ENCODE measurements at regions not wholly inside any gene's neighbourhood (a gene's known extent, or its start where the extent isn't known, plus 50 kb on each side); places are given as distances from the start of the nearest gene placed in this dataset.
"Not testable (repeated sequence)": the region's sequence is repeated elsewhere in the genome, so short reads cannot be mapped to it uniquely, and the experiment has no call there.

- Histone ChIP-seq H3K4me1 (ENCODE audit: control insufficient read depth, insufficient read depth, low read length, poor library complexity, severe bottlenecking) (no peaks in the 10 kb centered on the region), H3K9me3 (ENCODE audit: control insufficient read depth, low read length) (no peaks in the 10 kb centered on the region), H3K36me3 (ENCODE audit: control insufficient read depth, insufficient read depth, low read length) (no peaks in the 10 kb centered on the region), H3K4me3 (ENCODE audit: extremely low read depth, insufficient read depth, low read length, poor library complexity, severe bottlenecking) (no peak overlapping the region), H3K27ac (ENCODE audit: low read depth, low read length, severe bottlenecking) (no peak overlapping the region)
Measured at GRCh38 chr3:147244397-147244796, 161.9 kb downstream of the ZIC4 start.

- Histone ChIP-seq H3K4me1 (ENCODE audit: control insufficient read depth, insufficient read depth, low read length, poor library complexity, severe bottlenecking) (no peaks in the 10 kb centered on the region), H3K4me3 (ENCODE audit: extremely low read depth, insufficient read depth, low read length, poor library complexity, severe bottlenecking) (no peak overlapping the region), H3K36me3 (ENCODE audit: control insufficient read depth, insufficient read depth, low read length) (no peaks in the 10 kb centered on the region), H3K9me3 (ENCODE audit: control insufficient read depth, low read length) (no peaks in the 10 kb centered on the region), H3K27ac (ENCODE audit: low read depth, low read length, severe bottlenecking) (no peak overlapping the region)
- WGBS, 2 experiments (ENCODE audit: insufficient coverage in 2 of 2): no CpG with 5 or more reads among the region's 1 CpG
Measured at GRCh38 chr3:147240581-147240980, 165.8 kb downstream of the ZIC4 start.

GRCh38 chr3:147237991-147238390 lies 168.4 kb downstream of the ZIC4 start:
- 0 to 61% methylated on average over 1 to 3 of the region's 4 CpGs for WGBS, 2 experiments (ENCODE audit: insufficient coverage in 2 of 2)
- H3K9me3 ChIP-seq (ENCODE audit: control insufficient read depth, low read length): no peaks in the 10 kb centered on the region
- no peak overlapping the region for H3K27ac ChIP-seq (ENCODE audit: low read depth, low read length, severe bottlenecking)
- no peaks in the 10 kb centered on the region for H3K4me1 ChIP-seq (ENCODE audit: control insufficient read depth, insufficient read depth, low read length, poor library complexity, severe bottlenecking)
- no peaks in the 10 kb centered on the region for H3K36me3 ChIP-seq (ENCODE audit: control insufficient read depth, insufficient read depth, low read length)
- no peak overlapping the region for H3K4me3 ChIP-seq (ENCODE audit: extremely low read depth, insufficient read depth, low read length, poor library complexity, severe bottlenecking)

- WGBS, 2 experiments (ENCODE audit: insufficient coverage in 2 of 2): 86 to 90% methylated on average over 2 of the region's 3 CpGs
- not testable (repeated sequence) for H3K36me3 ChIP-seq (ENCODE audit: control insufficient read depth, insufficient read depth, low read length); H3K4me1 ChIP-seq (ENCODE audit: control insufficient read depth, insufficient read depth, low read length, poor library complexity, severe bottlenecking); H3K4me3 ChIP-seq (ENCODE audit: extremely low read depth, insufficient read depth, low read length, poor library complexity, severe bottlenecking); H3K9me3 ChIP-seq (ENCODE audit: control insufficient read depth, low read length); H3K27ac ChIP-seq (ENCODE audit: low read depth, low read length, severe bottlenecking)
Measured at GRCh38 chr3:147231980-147232379, 174.4 kb downstream of the ZIC4 start.

- no peak overlapping the region for H3K4me3 ChIP-seq (ENCODE audit: extremely low read depth, insufficient read depth, low read length, poor library complexity, severe bottlenecking)
- no peaks in the 10 kb centered on the region for H3K4me1 ChIP-seq (ENCODE audit: control insufficient read depth, insufficient read depth, low read length, poor library complexity, severe bottlenecking)
- peaks cover 4% of the 10 kb centered on the region for H3K9me3 ChIP-seq (ENCODE audit: control insufficient read depth, low read length)
- WGBS, 2 experiments (ENCODE audit: insufficient coverage in 2 of 2): no CpG with 5 or more reads among the region's 2 CpGs
- H3K27ac ChIP-seq (ENCODE audit: low read depth, low read length, severe bottlenecking): no peak overlapping the region
- no peaks in the 10 kb centered on the region for H3K36me3 ChIP-seq (ENCODE audit: control insufficient read depth, insufficient read depth, low read length)
Measured at GRCh38 chr3:147231111-147231510, 175.2 kb downstream of the ZIC4 start.

GRCh38 chr3:147222291-147222690 lies 184.1 kb downstream of the ZIC4 start:
- 85 to 100% methylated on average over 1 of the region's 1 CpG for WGBS, 2 experiments (ENCODE audit: insufficient coverage in 2 of 2)
- H3K27ac ChIP-seq (ENCODE audit: low read depth, low read length, severe bottlenecking): no peak overlapping the region
- H3K36me3 ChIP-seq (ENCODE audit: control insufficient read depth, insufficient read depth, low read length): no peaks in the 10 kb centered on the region
- H3K9me3 ChIP-seq (ENCODE audit: control insufficient read depth, low read length): no peaks in the 10 kb centered on the region
- H3K4me3 ChIP-seq (ENCODE audit: extremely low read depth, insufficient read depth, low read length, poor library complexity, severe bottlenecking): no peak overlapping the region
- no peaks in the 10 kb centered on the region for H3K4me1 ChIP-seq (ENCODE audit: control insufficient read depth, insufficient read depth, low read length, poor library complexity, severe bottlenecking)

- Histone ChIP-seq H3K9me3 (ENCODE audit: control insufficient read depth, low read length) (no peaks in the 10 kb centered on the region), H3K4me3 (ENCODE audit: extremely low read depth, insufficient read depth, low read length, poor library complexity, severe bottlenecking) (no peak overlapping the region), H3K36me3 (ENCODE audit: control insufficient read depth, insufficient read depth, low read length) (no peaks in the 10 kb centered on the region), H3K27ac (ENCODE audit: low read depth, low read length, severe bottlenecking) (no peak overlapping the region), H3K4me1 (ENCODE audit: control insufficient read depth, insufficient read depth, low read length, poor library complexity, severe bottlenecking) (no peaks in the 10 kb centered on the region)
- 81 to 100% methylated on average over 1 to 3 of the region's 4 CpGs for WGBS, 2 experiments (ENCODE audit: insufficient coverage in 2 of 2)
Measured at GRCh38 chr3:147218965-147219364, 187.4 kb downstream of the ZIC4 start.

- H3K36me3 ChIP-seq (ENCODE audit: control insufficient read depth, insufficient read depth, low read length): no peaks in the 10 kb centered on the region
- H3K9me3 ChIP-seq (ENCODE audit: control insufficient read depth, low read length): no peaks in the 10 kb centered on the region
- no peak overlapping the region for H3K4me3 ChIP-seq (ENCODE audit: extremely low read depth, insufficient read depth, low read length, poor library complexity, severe bottlenecking)
- 63 to 100% methylated on average over 1 of the region's 1 CpG for WGBS, 2 experiments (ENCODE audit: insufficient coverage in 2 of 2)
- H3K4me1 ChIP-seq (ENCODE audit: control insufficient read depth, insufficient read depth, low read length, poor library complexity, severe bottlenecking): no peaks in the 10 kb centered on the region
- H3K27ac ChIP-seq (ENCODE audit: low read depth, low read length, severe bottlenecking): no peak overlapping the region
Measured at GRCh38 chr3:147216143-147216673, 190.1 kb downstream of the ZIC4 start.

GRCh38 chr3:147215660-147216059 lies 190.7 kb downstream of the ZIC4 start:
- H3K4me3 ChIP-seq (ENCODE audit: extremely low read depth, insufficient read depth, low read length, poor library complexity, severe bottlenecking): no peak overlapping the region
- no peaks in the 10 kb centered on the region for H3K9me3 ChIP-seq (ENCODE audit: control insufficient read depth, low read length)
- H3K36me3 ChIP-seq (ENCODE audit: control insufficient read depth, insufficient read depth, low read length): no peaks in the 10 kb centered on the region
- H3K4me1 ChIP-seq (ENCODE audit: control insufficient read depth, insufficient read depth, low read length, poor library complexity, severe bottlenecking): no peaks in the 10 kb centered on the region
- H3K27ac ChIP-seq (ENCODE audit: low read depth, low read length, severe bottlenecking): no peak overlapping the region

- no peaks in the 10 kb centered on the region for H3K4me1 ChIP-seq (ENCODE audit: control insufficient read depth, insufficient read depth, low read length, poor library complexity, severe bottlenecking)
- no peaks in the 10 kb centered on the region for H3K9me3 ChIP-seq (ENCODE audit: control insufficient read depth, low read length)
- H3K4me3 ChIP-seq (ENCODE audit: extremely low read depth, insufficient read depth, low read length, poor library complexity, severe bottlenecking): no peak overlapping the region
- no peak overlapping the region for H3K27ac ChIP-seq (ENCODE audit: low read depth, low read length, severe bottlenecking)
- WGBS, 2 experiments (ENCODE audit: insufficient coverage in 2 of 2): no CpG with 5 or more reads among the region's 2 CpGs
- H3K36me3 ChIP-seq (ENCODE audit: control insufficient read depth, insufficient read depth, low read length): no peaks in the 10 kb centered on the region
Measured at GRCh38 chr3:147213633-147214032, 192.7 kb downstream of the ZIC4 start.

GRCh38 chr3:147210676-147211075 lies 195.7 kb downstream of the ZIC4 start:
- H3K27ac ChIP-seq (ENCODE audit: low read depth, low read length, severe bottlenecking): no peak overlapping the region
- H3K4me3 ChIP-seq (ENCODE audit: extremely low read depth, insufficient read depth, low read length, poor library complexity, severe bottlenecking): no peak overlapping the region
- no peaks in the 10 kb centered on the region for H3K4me1 ChIP-seq (ENCODE audit: control insufficient read depth, insufficient read depth, low read length, poor library complexity, severe bottlenecking)
- H3K36me3 ChIP-seq (ENCODE audit: control insufficient read depth, insufficient read depth, low read length): no peaks in the 10 kb centered on the region
- no peaks in the 10 kb centered on the region for H3K9me3 ChIP-seq (ENCODE audit: control insufficient read depth, low read length)

- Histone ChIP-seq H3K9me3 (ENCODE audit: control insufficient read depth, low read length) (no peaks in the 10 kb centered on the region), H3K4me3 (ENCODE audit: extremely low read depth, insufficient read depth, low read length, poor library complexity, severe bottlenecking) (no peak overlapping the region), H3K4me1 (ENCODE audit: control insufficient read depth, insufficient read depth, low read length, poor library complexity, severe bottlenecking) (no peaks in the 10 kb centered on the region), H3K36me3 (ENCODE audit: control insufficient read depth, insufficient read depth, low read length) (no peaks in the 10 kb centered on the region), H3K27ac (ENCODE audit: low read depth, low read length, severe bottlenecking) (no peak overlapping the region)
- 78 to 100% methylated on average over 3 of the region's 5 CpGs for WGBS, 2 experiments (ENCODE audit: insufficient coverage in 2 of 2)
Measured at GRCh38 chr3:147201086-147201485, 205.3 kb downstream of the ZIC4 start.

All from mesodermal cell (in vitro differentiated cells).